GM23338 (cell line): ENCODE measurements at regions not wholly inside any gene's neighbourhood (a gene's known extent, or its start where the extent isn't known, plus 50 kb on each side); places are given as distances from the start of the nearest gene placed in this dataset.

Source experiments
- ATAC-seq: fragments of 200-7000 bp; cut with Tn5 transposase; 3 replicates; pipeline ENCODE4 v1.9.1; 2020
- DNase-seq: peaks from one replicate; pipeline ENCODE4 v3.0.0-alpha.2; 2015; ENCODE audit warnings: low spot score
- H2AFZ ChIP-seq: fragments of 200-600 bp; sonication (generic); 2 replicates; pipeline ENCODE4 v1.8.0; 2016; ENCODE audit warnings: antibody characterized with exemption, mild to moderate bottlenecking, moderate library complexity
- H3F3A ChIP-seq: fragments of 200-600 bp; sonication (generic); replicated peaks from 2 replicates; pipeline ENCODE4 v1.8.0; 2017; ENCODE audit warnings: antibody characterized with exemption, mixed run types, low read depth
- H3K27ac ChIP-seq: fragments of 200-600 bp; sonication (generic); 2 replicates; pipeline ENCODE4 v1.6.1; 2016; ENCODE audit warnings: low read depth
- H3K27me3 ChIP-seq: fragments of 200-600 bp; sonication (generic); 2 replicates; pipeline ENCODE4 v1.8.0; 2016; ENCODE audit warnings: mild to moderate bottlenecking, mixed run types, moderate library complexity; ENCODE audit not compliant: insufficient read depth
- H3K36me3 ChIP-seq: fragments of 200-600 bp; sonication (generic); 2 replicates; pipeline ENCODE4 v1.8.0; 2016; ENCODE audit warnings: mild to moderate bottlenecking; ENCODE audit not compliant: insufficient read depth
- H3K4me1 ChIP-seq: fragments of 200-600 bp; sonication (generic); 2 replicates; pipeline ENCODE4 v1.8.0; 2016; ENCODE audit warnings: mild to moderate bottlenecking, moderate library complexity; ENCODE audit not compliant: insufficient read depth
- H3K4me2 ChIP-seq: fragments of 200-600 bp; sonication (generic); 2 replicates; pipeline ENCODE4 v1.7.1; 2017; ENCODE audit warnings: mixed run types
- H3K4me3 ChIP-seq: fragments of 200-600 bp; sonication (generic); 2 replicates; pipeline ENCODE4 v1.6.1; 2016; ENCODE audit warnings: mixed run types
- H3K79me2 ChIP-seq: fragments of 200-600 bp; sonication (generic); replicated peaks from 2 replicates; pipeline ENCODE4 v1.8.0; 2017; ENCODE audit warnings: mild to moderate bottlenecking; ENCODE audit not compliant: insufficient read depth
- H3K9me2 ChIP-seq: fragments of 200-600 bp; sonication (generic); 2 replicates; pipeline ENCODE4 v1.8.0; 2017; ENCODE audit not compliant: insufficient read depth
- H4K20me1 ChIP-seq: fragments of 200-600 bp; sonication (generic); replicated peaks from 2 replicates; pipeline ENCODE4 v1.8.0; 2017; ENCODE audit warnings: mild to moderate bottlenecking; ENCODE audit not compliant: insufficient read depth
- H3K27ac Mint-ChIP-seq: 2 replicates; pipeline ENCODE4 v1.8.0; 2020; ENCODE audit warnings: inconsistent platforms, mild to moderate bottlenecking, moderate library complexity, mixed read lengths
- H3K27me3 Mint-ChIP-seq: 3 replicates; pipeline ENCODE4 v1.8.0; 2022; ENCODE audit warnings: low read depth, mild to moderate bottlenecking, moderate library complexity, mixed read lengths, inconsistent platforms; ENCODE audit not compliant: insufficient read depth, poor library complexity
- H3K36me3 Mint-ChIP-seq: 3 replicates; pipeline ENCODE4 v1.8.0; 2021; ENCODE audit warnings: low read depth, mild to moderate bottlenecking, inconsistent platforms, moderate library complexity, mixed read lengths
- H3K4me1 Mint-ChIP-seq: 3 replicates; pipeline ENCODE4 v1.8.0; 2020; ENCODE audit warnings: mild to moderate bottlenecking, inconsistent platforms, mixed read lengths
- H3K4me3 Mint-ChIP-seq: 3 replicates; pipeline ENCODE4 v1.8.0; 2021; ENCODE audit warnings: moderate library complexity, mild to moderate bottlenecking, inconsistent platforms, mixed read lengths
- H3K9me3 Mint-ChIP-seq: 3 replicates; pipeline ENCODE4 v1.8.0; 2020; ENCODE audit warnings: moderate library complexity, mild to moderate bottlenecking, inconsistent platforms, mixed read lengths
- CREB1 ChIP-seq: fragments of 250-450 bp; sonication (Bioruptor Pico); IDR thresholded peaks from 2 replicates; pipeline ENCODE4 v1.5.0; 2020; ENCODE audit warnings: low read depth, mild to moderate bottlenecking, moderate library complexity
- EZH2 ChIP-seq: fragments of 200-600 bp; sonication (generic); IDR thresholded peaks from one replicate; pipeline ENCODE4 v1.8.0; 2017; ENCODE audit warnings: antibody characterized with exemption, mild to moderate bottlenecking, low read depth; ENCODE audit not compliant: unreplicated experiment
- JUNB ChIP-seq: IDR thresholded peaks from one replicate; pipeline ENCODE4 v1.6.1; 2016; ENCODE audit warnings: antibody characterized with exemption; ENCODE audit not compliant: unreplicated experiment
- NANOG ChIP-seq: IDR thresholded peaks from 2 replicates; pipeline ENCODE4 v1.6.1; 2016; ENCODE audit warnings: antibody characterized with exemption, borderline replicate concordance
- POLR2AphosphoS5 ChIP-seq: IDR thresholded peaks from 2 replicates; pipeline ENCODE4 v1.6.1; 2016; ENCODE audit warnings: antibody characterized with exemption, low read depth
- STAT1 ChIP-seq: IDR thresholded peaks from one replicate; pipeline ENCODE4 v1.6.1; 2016; ENCODE audit warnings: antibody characterized with exemption; ENCODE audit not compliant: unreplicated experiment
- ZNF114 ChIP-seq: fragments of 250-450 bp; sonication (Bioruptor Pico); IDR thresholded peaks from 2 replicates; pipeline ENCODE4 v1.5.0; 2020; ENCODE audit warnings: mild to moderate bottlenecking, moderate library complexity
- ZNF462 ChIP-seq: fragments of 250-450 bp; sonication (Bioruptor Pico); IDR thresholded peaks from 2 replicates; pipeline ENCODE4 v1.5.0; 2020; ENCODE audit warnings: mild to moderate bottlenecking, moderate library complexity
- TF ChIP-seq, protein P1 (sequence below): IDR thresholded peaks from one replicate; pipeline ENCODE4 v1.6.1; 2018; ENCODE audit warnings: antibody characterized with exemption; ENCODE audit not compliant: unreplicated experiment
- TF ChIP-seq, protein P2 (sequence below), 2 experiments: fragments of 200-600 bp in 1 of 2; sonication (generic) in 1 of 2; conservative IDR thresholded peaks; 2 replicates each; pipeline versions ENCODE4 v1.5.1 to v1.6.1; 2016 to 2017; ENCODE audit warnings: antibody characterized with exemption in 2 of 2, low read depth in 2 of 2, mild to moderate bottlenecking in 2 of 2, moderate library complexity in 1 of 2

- TF ChIP-seq, protein P1, sequence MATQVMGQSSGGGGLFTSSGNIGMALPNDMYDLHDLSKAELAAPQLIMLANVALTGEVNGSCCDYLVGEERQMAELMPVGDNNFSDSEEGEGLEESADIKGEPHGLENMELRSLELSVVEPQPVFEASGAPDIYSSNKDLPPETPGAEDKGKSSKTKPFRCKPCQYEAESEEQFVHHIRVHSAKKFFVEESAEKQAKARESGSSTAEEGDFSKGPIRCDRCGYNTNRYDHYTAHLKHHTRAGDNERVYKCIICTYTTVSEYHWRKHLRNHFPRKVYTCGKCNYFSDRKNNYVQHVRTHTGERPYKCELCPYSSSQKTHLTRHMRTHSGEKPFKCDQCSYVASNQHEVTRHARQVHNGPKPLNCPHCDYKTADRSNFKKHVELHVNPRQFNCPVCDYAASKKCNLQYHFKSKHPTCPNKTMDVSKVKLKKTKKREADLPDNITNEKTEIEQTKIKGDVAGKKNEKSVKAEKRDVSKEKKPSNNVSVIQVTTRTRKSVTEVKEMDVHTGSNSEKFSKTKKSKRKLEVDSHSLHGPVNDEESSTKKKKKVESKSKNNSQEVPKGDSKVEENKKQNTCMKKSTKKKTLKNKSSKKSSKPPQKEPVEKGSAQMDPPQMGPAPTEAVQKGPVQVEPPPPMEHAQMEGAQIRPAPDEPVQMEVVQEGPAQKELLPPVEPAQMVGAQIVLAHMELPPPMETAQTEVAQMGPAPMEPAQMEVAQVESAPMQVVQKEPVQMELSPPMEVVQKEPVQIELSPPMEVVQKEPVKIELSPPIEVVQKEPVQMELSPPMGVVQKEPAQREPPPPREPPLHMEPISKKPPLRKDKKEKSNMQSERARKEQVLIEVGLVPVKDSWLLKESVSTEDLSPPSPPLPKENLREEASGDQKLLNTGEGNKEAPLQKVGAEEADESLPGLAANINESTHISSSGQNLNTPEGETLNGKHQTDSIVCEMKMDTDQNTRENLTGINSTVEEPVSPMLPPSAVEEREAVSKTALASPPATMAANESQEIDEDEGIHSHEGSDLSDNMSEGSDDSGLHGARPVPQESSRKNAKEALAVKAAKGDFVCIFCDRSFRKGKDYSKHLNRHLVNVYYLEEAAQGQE: no peak
- TF ChIP-seq NANOG (no peak), STAT1 (no peak)
These were observed 517.8 kb upstream of the ANO5 start (continued) for GRCh38 chr11:21675049-21675616.

- Histone ChIP-seq H3K4me2 (no peak overlapping the region), H3K4me3 (no peak overlapping the region), H3K79me2 (no peaks in the 10 kb centered on the region), H3K27ac (no peak overlapping the region), H4K20me1 (no peaks in the 10 kb centered on the region), H2AFZ (no peak overlapping the region), H3K27me3 (no peaks in the 10 kb centered on the region), H3K36me3 (no peaks in the 10 kb centered on the region), H3F3A (no peaks in the 10 kb centered on the region), H3K4me1 (no peaks in the 10 kb centered on the region), H3K9me2 (no peaks in the 10 kb centered on the region)
- H3K4me1 Mint-ChIP-seq: no peaks in the 10 kb centered on the region
- no peaks in the 10 kb centered on the region for H3K9me3 Mint-ChIP-seq
- ATAC-seq: no peak
- no peaks in the 10 kb centered on the region for H3K27me3 Mint-ChIP-seq
- DNase-seq: no peak
- H3K36me3 Mint-ChIP-seq: no peaks in the 10 kb centered on the region; the same call in 2 of the 3 replicates
- H3K4me3 Mint-ChIP-seq: no peak overlapping the region
- no peak overlapping the region for H3K27ac Mint-ChIP-seq
- no peak for TF ChIP-seq POLR2AphosphoS5
- TF ChIP-seq, protein P2, sequence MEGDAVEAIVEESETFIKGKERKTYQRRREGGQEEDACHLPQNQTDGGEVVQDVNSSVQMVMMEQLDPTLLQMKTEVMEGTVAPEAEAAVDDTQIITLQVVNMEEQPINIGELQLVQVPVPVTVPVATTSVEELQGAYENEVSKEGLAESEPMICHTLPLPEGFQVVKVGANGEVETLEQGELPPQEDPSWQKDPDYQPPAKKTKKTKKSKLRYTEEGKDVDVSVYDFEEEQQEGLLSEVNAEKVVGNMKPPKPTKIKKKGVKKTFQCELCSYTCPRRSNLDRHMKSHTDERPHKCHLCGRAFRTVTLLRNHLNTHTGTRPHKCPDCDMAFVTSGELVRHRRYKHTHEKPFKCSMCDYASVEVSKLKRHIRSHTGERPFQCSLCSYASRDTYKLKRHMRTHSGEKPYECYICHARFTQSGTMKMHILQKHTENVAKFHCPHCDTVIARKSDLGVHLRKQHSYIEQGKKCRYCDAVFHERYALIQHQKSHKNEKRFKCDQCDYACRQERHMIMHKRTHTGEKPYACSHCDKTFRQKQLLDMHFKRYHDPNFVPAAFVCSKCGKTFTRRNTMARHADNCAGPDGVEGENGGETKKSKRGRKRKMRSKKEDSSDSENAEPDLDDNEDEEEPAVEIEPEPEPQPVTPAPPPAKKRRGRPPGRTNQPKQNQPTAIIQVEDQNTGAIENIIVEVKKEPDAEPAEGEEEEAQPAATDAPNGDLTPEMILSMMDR (conservative IDR thresholded peaks at IDR 0.05; ENCODE audit: low read depth in 2 of 2): no peak
- no peak for TF ChIP-seq CREB1 (CRISPR knock-in tag)
- TF ChIP-seq, protein P1: no peak
- TF ChIP-seq ZNF462: no peak
- TF ChIP-seq JUNB: no peak
- no peak for TF ChIP-seq EZH2
- TF ChIP-seq ZNF114 (CRISPR knock-in tag): no peak
These were observed 505.2 kb upstream of the ANO5 start for GRCh38 chr11:21687643-21688042.
